HepG2 (cell line): ENCODE measurements at regions not wholly inside any gene's neighbourhood (a gene's known extent, or its start where the extent isn't known, plus 50 kb on each side); places are given as distances from the start of the nearest gene placed in this dataset.

ENCODE experiments used
- FLYWCH1 ChIP-seq: sonication (generic); formaldehyde crosslinking; IDR thresholded peaks from 2 replicates; pipeline ENCODE4 v1.8.1; 2023; ENCODE audit warnings: mild to moderate bottlenecking, missing genetic modification reagents
- GTF3A ChIP-seq: sonication (generic); formaldehyde crosslinking; conservative IDR thresholded peaks from 2 replicates; pipeline ENCODE4 v1.4.0; 2020; ENCODE audit warnings: mild to moderate bottlenecking, missing genetic modification reagents
- HDAC2 ChIP-seq: sonication (generic); formaldehyde crosslinking; IDR thresholded peaks from 2 replicates; pipeline ENCODE4 v1.4.0; 2020; ENCODE audit warnings: missing genetic modification reagents
- PCBP1 ChIP-seq: fragments of 200-400 bp; formaldehyde crosslinking; IDR thresholded peaks from 2 replicates; pipeline ENCODE4 v1.6.1; 2017; ENCODE audit warnings: mild to moderate bottlenecking, low read depth, low read length, borderline replicate concordance
- TARDBP ChIP-seq: sonication (generic); formaldehyde crosslinking; IDR thresholded peaks from 2 replicates; pipeline ENCODE4 v1.8.0; 2022; ENCODE audit warnings: mild to moderate bottlenecking, missing genetic modification reagents
- ZNF562 ChIP-seq: sonication (generic); formaldehyde crosslinking; IDR thresholded peaks from 2 replicates; pipeline ENCODE4 v1.8.0; 2022; ENCODE audit warnings: missing genetic modification reagents, borderline replicate concordance
- ZSCAN21 ChIP-seq: sonication (generic); formaldehyde crosslinking; IDR thresholded peaks from 2 replicates; pipeline ENCODE4 v1.8.0; 2022; ENCODE audit warnings: mild to moderate bottlenecking, missing genetic modification reagents, moderate library complexity, borderline replicate concordance
- ZSCAN29 ChIP-seq: sonication (generic); formaldehyde crosslinking; conservative IDR thresholded peaks from 2 replicates; pipeline ENCODE4 v1.4.0; 2020; ENCODE audit warnings: mild to moderate bottlenecking, missing genetic modification reagents
- TF ChIP-seq, protein P1 (sequence below): sonication (generic); formaldehyde crosslinking; IDR thresholded peaks from 2 replicates; pipeline ENCODE4 v1.9.0; 2021; ENCODE audit warnings: missing genetic modification reagents, borderline replicate concordance
- TF ChIP-seq, protein P2 (sequence below): sonication (generic); formaldehyde crosslinking; IDR thresholded peaks from 2 replicates; pipeline ENCODE4 v1.4.0; 2020; ENCODE audit warnings: low read depth, missing genetic modification reagents

DNA sequence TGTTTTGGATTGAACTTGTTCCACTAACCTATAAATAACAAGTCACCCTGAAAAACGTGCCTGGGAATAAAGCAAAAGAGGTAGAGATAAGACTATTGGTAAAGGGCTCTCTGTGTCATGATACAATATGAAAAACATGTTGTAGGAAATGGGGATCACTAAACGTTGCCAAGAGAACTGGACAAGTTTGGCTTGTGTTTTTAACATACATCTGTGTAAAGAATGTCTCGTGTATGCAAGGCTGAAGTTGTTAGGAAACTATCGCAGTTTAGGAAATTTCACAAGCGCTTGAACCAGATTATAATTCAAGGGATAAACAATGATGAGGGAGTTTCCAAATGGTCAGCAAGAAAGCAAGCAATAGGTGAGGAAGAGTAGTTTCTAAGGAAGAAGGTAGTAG lies 655.8 kb downstream of the PCDH7 start (continued):
- TF ChIP-seq, protein P1, sequence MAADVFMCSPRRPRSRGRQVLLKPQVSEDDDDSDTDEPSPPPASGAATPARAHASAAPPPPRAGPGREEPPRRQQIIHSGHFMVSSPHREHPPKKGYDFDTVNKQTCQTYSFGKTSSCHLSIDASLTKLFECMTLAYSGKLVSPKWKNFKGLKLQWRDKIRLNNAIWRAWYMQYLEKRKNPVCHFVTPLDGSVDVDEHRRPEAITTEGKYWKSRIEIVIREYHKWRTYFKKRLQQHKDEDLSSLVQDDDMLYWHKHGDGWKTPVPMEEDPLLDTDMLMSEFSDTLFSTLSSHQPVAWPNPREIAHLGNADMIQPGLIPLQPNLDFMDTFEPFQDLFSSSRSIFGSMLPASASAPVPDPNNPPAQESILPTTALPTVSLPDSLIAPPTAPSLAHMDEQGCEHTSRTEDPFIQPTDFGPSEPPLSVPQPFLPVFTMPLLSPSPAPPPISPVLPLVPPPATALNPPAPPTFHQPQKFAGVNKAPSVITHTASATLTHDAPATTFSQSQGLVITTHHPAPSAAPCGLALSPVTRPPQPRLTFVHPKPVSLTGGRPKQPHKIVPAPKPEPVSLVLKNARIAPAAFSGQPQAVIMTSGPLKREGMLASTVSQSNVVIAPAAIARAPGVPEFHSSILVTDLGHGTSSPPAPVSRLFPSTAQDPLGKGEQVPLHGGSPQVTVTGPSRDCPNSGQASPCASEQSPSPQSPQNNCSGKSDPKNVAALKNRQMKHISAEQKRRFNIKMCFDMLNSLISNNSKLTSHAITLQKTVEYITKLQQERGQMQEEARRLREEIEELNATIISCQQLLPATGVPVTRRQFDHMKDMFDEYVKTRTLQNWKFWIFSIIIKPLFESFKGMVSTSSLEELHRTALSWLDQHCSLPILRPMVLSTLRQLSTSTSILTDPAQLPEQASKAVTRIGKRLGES (CRISPR knock-in tag): no peak
- TF ChIP-seq GTF3A (CRISPR knock-in tag) (no peak), HDAC2 (CRISPR knock-in tag) (no peak), TARDBP (CRISPR knock-in tag) (no peak), ZSCAN21 (CRISPR knock-in tag) (no peak), PCBP1 (no peak), ZNF562 (CRISPR knock-in tag) (no peak), ZSCAN29 (CRISPR knock-in tag) (no peak), FLYWCH1 (CRISPR knock-in tag) (no peak)
- TF ChIP-seq, protein P2, sequence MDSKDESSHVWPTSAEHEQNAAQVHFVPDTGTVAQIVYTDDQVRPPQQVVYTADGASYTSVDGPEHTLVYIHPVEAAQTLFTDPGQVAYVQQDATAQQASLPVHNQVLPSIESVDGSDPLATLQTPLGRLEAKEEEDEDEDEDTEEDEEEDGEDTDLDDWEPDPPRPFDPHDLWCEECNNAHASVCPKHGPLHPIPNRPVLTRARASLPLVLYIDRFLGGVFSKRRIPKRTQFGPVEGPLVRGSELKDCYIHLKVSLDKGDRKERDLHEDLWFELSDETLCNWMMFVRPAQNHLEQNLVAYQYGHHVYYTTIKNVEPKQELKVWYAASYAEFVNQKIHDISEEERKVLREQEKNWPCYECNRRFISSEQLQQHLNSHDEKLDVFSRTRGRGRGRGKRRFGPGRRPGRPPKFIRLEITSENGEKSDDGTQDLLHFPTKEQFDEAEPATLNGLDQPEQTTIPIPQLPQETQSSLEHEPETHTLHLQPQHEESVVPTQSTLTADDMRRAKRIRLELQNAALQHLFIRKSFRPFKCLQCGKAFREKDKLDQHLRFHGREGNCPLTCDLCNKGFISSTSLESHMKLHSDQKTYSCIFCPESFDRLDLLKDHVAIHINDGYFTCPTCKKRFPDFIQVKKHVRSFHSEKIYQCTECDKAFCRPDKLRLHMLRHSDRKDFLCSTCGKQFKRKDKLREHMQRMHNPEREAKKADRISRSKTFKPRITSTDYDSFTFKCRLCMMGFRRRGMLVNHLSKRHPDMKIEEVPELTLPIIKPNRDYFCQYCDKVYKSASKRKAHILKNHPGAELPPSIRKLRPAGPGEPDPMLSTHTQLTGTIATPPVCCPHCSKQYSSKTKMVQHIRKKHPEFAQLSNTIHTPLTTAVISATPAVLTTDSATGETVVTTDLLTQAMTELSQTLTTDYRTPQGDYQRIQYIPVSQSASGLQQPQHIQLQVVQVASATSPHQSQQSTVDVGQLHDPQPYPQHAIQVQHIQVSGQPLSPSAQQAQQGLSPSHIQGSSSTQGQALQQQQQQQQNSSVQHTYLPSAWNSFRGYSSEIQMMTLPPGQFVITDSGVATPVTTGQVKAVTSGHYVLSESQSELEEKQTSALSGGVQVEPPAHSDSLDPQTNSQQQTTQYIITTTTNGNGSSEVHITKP: no peak
